Activated naive CD4-positive, alpha-beta T cell treated with Interleukin-2 at 50 U/mL for 16 hours (primary cell): ENCODE measurements at regions not wholly inside any gene's neighbourhood (a gene's known extent, or its start where the extent isn't known, plus 50 kb on each side); places are given as distances from the start of the nearest gene placed in this dataset.

ENCODE experiments used
- DNase-seq: peaks from one replicate; pipeline ENCODE4 v3.0.0-alpha.2; 2020

GRCh38 chr6:1144842-1145767 is 166.8 kb upstream of the FOXQ1 start:
- no peak for DNase-seq

- no peak for DNase-seq
These were observed 168.2 kb upstream of the FOXQ1 start for GRCh38 chr6:1143655-1144054.

GRCh38 chr6:1139155-1139890 is 172.6 kb upstream of the FOXQ1 start:
- DNase-seq = no peak

GRCh38 chr6:1137849-1138248 is 174.0 kb upstream of the FOXQ1 start:
- DNase-seq = no peak

GRCh38 chr6:1136827-1137226 is 175.1 kb upstream of the FOXQ1 start:
- DNase-seq = no peak

GRCh38 chr6:1136415-1136774 is 175.5 kb upstream of the FOXQ1 start:
- no peak for DNase-seq

GRCh38 chr6:1135726-1136414 is 176.0 kb upstream of the FOXQ1 start:
- DNase-seq = no peak

GRCh38 chr6:1131285-1132079 is 180.4 kb upstream of the FOXQ1 start:
- no peak for DNase-seq

- DNase-seq = no peak
These were observed 181.2 kb upstream of the FOXQ1 start for GRCh38 chr6:1130709-1131108.

GRCh38 chr6:1129131-1129530 is 182.8 kb upstream of the FOXQ1 start:
- DNase-seq = no peak

- DNase-seq = no peak
These were observed 184.2 kb upstream of the FOXQ1 start for GRCh38 chr6:1127597-1128288.

- DNase-seq = no peak
These were observed 184.8 kb upstream of the FOXQ1 start for GRCh38 chr6:1127129-1127528.

- no peak for DNase-seq
These were observed 185.9 kb upstream of the FOXQ1 start for GRCh38 chr6:1126036-1126435.

GRCh38 chr6:1125297-1125696 is 186.6 kb upstream of the FOXQ1 start:
- DNase-seq = no peak

- DNase-seq = no peak
These were observed 187.0 kb upstream of the FOXQ1 start for GRCh38 chr6:1124885-1125284.

- DNase-seq = no peak
These were observed 188.2 kb upstream of the FOXQ1 start for GRCh38 chr6:1123386-1124375.

GRCh38 chr6:1122083-1122482 is 189.8 kb upstream of the FOXQ1 start:
- DNase-seq = no peak

- DNase-seq = no peak
These were observed 193.6 kb upstream of the FOXQ1 start for GRCh38 chr6:1118287-1118647.

GRCh38 chr6:1117530-1118286 is 194.2 kb upstream of the FOXQ1 start:
- DNase-seq = no peak

- no peak for DNase-seq
These were observed 195.7 kb upstream of the FOXQ1 start for GRCh38 chr6:1116149-1116548.
